ENCODE measurements at regions not wholly inside any gene's neighbourhood (a gene's known extent, or its start where the extent isn't known, plus 50 kb on each side); places are given as distances from the start of the nearest gene placed in this dataset.

DNA sequence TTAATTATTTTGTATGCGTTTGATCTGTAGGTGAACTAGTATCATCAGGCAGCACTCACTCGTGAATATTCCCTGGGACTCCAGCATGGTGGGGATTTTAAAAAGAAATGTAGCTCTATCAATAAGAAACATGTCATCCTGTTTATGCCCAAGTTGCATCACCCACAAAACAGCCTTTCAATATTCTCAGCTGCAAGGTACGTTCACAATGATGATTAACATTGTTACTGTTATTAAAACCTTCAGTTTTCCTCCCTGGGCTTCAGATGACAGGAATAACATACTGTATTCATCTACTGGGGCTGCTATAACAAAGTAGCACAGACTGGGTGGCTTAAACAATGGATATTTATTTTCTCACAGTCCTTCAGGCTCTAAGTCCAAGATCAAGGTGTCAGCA, 87.9 kb upstream of the KLHL29 start:
- TF ChIP-seq EZH2 (IDR thresholded peaks at IDR 0.05; ENCODE audit: low read length, missing control alignments): no peak
- TF ChIP-seq, protein P1, sequence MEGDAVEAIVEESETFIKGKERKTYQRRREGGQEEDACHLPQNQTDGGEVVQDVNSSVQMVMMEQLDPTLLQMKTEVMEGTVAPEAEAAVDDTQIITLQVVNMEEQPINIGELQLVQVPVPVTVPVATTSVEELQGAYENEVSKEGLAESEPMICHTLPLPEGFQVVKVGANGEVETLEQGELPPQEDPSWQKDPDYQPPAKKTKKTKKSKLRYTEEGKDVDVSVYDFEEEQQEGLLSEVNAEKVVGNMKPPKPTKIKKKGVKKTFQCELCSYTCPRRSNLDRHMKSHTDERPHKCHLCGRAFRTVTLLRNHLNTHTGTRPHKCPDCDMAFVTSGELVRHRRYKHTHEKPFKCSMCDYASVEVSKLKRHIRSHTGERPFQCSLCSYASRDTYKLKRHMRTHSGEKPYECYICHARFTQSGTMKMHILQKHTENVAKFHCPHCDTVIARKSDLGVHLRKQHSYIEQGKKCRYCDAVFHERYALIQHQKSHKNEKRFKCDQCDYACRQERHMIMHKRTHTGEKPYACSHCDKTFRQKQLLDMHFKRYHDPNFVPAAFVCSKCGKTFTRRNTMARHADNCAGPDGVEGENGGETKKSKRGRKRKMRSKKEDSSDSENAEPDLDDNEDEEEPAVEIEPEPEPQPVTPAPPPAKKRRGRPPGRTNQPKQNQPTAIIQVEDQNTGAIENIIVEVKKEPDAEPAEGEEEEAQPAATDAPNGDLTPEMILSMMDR (conservative IDR thresholded peaks at IDR 0.05 in 1 of 2, IDR thresholded peaks at IDR 0.05 in 1 of 2; ENCODE audit: low read depth in 1 of 2, low read length in 2 of 2): no peak
